Prostate gland (tissue), 2 donors: ENCODE measurements at regions not wholly inside any gene's neighbourhood (a gene's known extent, or its start where the extent isn't known, plus 50 kb on each side); places are given as distances from the start of the nearest gene placed in this dataset.

Experiments
- POLR2A ChIP-seq: fragments of 450-650 bp; IDR thresholded peaks from one replicate; pipeline ENCODE4 v1.6.1; 2016; ENCODE audit warnings: antibody characterized with exemption, mild to moderate bottlenecking
- POLR2AphosphoS5 ChIP-seq: sonication (generic); formaldehyde crosslinking; IDR thresholded peaks from one replicate; pipeline ENCODE4 v1.6.1; 2017; ENCODE audit warnings: antibody characterized with exemption
- TF ChIP-seq, protein P1 (sequence below), 4 experiments: fragments of 200-600 bp in 2 of 4; fragments of 450-650 bp in 2 of 4; sonication (generic) in 2 of 4; IDR thresholded peaks; 1 replicate in 3 of 4; 2 replicates in 1 of 4; pipeline ENCODE4 v1.5.1; 2016 to 2019; ENCODE audit warnings: antibody characterized with exemption in 4 of 4, mild to moderate bottlenecking in 2 of 4, moderate library complexity in 2 of 4

DNA sequence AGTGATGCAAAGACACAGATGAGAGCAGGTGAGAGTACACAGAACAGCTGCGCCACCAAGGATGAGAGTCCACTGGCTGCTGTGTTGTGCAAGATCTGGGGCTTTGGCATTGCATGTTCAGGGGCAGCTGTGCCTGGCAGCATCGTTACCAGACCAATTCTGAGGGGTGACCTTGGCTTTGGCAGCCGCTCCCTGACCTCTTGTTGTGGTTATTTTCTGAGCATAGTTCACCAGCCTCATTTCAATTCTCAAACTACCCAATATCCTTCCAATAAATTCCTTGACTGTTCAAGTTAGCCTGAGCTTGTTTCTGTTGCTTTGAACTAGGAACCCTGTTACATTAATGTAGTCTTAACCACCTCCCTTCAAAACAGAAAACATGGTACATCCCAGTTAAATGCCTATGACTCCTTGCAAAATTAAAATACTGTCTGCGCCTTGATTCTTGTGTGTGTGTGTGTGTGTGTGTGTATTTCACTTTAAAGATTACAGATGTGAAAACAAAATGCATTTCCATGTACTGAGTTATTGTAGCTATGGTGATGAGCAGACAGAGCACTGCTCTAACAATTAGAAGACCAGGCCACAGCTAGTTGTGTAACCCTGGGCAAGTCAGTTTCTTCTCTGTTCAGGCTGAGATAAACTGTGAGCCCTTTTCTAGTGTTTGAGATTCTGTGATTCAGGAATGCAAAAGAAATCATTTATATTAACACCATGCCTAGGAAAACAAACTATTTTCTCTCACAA, 106.3 kb upstream of the GUCA2B start:
- TF ChIP-seq POLR2AphosphoS5 (no peak), POLR2A (no peak)
- TF ChIP-seq, protein P1, sequence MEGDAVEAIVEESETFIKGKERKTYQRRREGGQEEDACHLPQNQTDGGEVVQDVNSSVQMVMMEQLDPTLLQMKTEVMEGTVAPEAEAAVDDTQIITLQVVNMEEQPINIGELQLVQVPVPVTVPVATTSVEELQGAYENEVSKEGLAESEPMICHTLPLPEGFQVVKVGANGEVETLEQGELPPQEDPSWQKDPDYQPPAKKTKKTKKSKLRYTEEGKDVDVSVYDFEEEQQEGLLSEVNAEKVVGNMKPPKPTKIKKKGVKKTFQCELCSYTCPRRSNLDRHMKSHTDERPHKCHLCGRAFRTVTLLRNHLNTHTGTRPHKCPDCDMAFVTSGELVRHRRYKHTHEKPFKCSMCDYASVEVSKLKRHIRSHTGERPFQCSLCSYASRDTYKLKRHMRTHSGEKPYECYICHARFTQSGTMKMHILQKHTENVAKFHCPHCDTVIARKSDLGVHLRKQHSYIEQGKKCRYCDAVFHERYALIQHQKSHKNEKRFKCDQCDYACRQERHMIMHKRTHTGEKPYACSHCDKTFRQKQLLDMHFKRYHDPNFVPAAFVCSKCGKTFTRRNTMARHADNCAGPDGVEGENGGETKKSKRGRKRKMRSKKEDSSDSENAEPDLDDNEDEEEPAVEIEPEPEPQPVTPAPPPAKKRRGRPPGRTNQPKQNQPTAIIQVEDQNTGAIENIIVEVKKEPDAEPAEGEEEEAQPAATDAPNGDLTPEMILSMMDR (IDR thresholded peaks at IDR 0.05), result no peak
